Hepatocyte (in vitro differentiated cells): ENCODE measurements at regions not wholly inside any gene's neighbourhood (a gene's known extent, or its start where the extent isn't known, plus 50 kb on each side); places are given as distances from the start of the nearest gene placed in this dataset.
A peak's percentile ranks its signal among the peaks of the same experiment; 100 is the strongest.

ENCODE experiments used
- EZH2phosphoT487 ChIP-seq: fragments of 200-600 bp; sonication (generic); IDR thresholded peaks from one replicate; pipeline ENCODE4 v1.6.1; 2018; ENCODE audit warnings: antibody characterized with exemption, mild to moderate bottlenecking, low read depth, moderate library complexity; ENCODE audit not compliant: unreplicated experiment, severe bottlenecking
- TF ChIP-seq, protein P1 (sequence below): fragments of 200-600 bp; sonication (generic); IDR thresholded peaks from 2 replicates; pipeline ENCODE4 v1.5.1; 2016; ENCODE audit warnings: antibody characterized with exemption, mild to moderate bottlenecking; ENCODE audit not compliant: poor library complexity

- TF ChIP-seq, protein P1, sequence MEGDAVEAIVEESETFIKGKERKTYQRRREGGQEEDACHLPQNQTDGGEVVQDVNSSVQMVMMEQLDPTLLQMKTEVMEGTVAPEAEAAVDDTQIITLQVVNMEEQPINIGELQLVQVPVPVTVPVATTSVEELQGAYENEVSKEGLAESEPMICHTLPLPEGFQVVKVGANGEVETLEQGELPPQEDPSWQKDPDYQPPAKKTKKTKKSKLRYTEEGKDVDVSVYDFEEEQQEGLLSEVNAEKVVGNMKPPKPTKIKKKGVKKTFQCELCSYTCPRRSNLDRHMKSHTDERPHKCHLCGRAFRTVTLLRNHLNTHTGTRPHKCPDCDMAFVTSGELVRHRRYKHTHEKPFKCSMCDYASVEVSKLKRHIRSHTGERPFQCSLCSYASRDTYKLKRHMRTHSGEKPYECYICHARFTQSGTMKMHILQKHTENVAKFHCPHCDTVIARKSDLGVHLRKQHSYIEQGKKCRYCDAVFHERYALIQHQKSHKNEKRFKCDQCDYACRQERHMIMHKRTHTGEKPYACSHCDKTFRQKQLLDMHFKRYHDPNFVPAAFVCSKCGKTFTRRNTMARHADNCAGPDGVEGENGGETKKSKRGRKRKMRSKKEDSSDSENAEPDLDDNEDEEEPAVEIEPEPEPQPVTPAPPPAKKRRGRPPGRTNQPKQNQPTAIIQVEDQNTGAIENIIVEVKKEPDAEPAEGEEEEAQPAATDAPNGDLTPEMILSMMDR, result peak; percentile 89
- TF ChIP-seq EZH2phosphoT487, result no peak
Observed at GRCh38 chr16:52912565-52913173, 140.0 kb downstream of the CHD9NB start.
